B cell (primary cell): ENCODE measurements at regions not wholly inside any gene's neighbourhood (a gene's known extent, or its start where the extent isn't known, plus 50 kb on each side); places are given as distances from the start of the nearest gene placed in this dataset.

Experiments used
- EZH2 ChIP-seq: IDR thresholded peaks from 2 replicates; pipeline ENCODE4 v1.6.1; 2012; ENCODE audit warnings: borderline replicate concordance, low read depth, mild to moderate bottlenecking, moderate library complexity, low read length; ENCODE audit not compliant: insufficient read depth, poor library complexity, severe bottlenecking
- TF ChIP-seq, protein P1 (sequence below): fragments of 200-600 bp; IDR thresholded peaks from one replicate; pipeline ENCODE4 v1.8.0; 2022; ENCODE audit warnings: antibody characterized with exemption, mild to moderate bottlenecking

DNA sequence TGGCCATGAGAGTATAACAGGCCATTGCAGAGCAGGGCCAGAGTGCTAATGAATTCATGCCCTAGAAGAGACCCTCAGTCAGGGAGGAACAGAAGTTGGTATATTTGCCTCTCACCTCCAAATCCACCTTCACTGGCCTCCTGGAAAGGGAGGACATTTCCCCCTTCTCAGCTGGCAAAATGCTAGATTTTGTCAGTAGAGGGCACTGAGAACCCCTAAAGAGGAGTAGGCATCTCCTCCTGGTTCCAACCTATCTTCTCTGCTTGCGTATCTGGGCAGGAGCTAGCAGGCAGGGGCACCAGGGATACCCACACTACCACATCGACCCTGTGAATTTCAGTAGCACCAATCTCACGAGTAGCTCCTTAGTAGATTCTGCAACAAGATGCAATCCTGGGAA lies 79.8 kb upstream of the GHITM start:
- TF ChIP-seq, protein P1, sequence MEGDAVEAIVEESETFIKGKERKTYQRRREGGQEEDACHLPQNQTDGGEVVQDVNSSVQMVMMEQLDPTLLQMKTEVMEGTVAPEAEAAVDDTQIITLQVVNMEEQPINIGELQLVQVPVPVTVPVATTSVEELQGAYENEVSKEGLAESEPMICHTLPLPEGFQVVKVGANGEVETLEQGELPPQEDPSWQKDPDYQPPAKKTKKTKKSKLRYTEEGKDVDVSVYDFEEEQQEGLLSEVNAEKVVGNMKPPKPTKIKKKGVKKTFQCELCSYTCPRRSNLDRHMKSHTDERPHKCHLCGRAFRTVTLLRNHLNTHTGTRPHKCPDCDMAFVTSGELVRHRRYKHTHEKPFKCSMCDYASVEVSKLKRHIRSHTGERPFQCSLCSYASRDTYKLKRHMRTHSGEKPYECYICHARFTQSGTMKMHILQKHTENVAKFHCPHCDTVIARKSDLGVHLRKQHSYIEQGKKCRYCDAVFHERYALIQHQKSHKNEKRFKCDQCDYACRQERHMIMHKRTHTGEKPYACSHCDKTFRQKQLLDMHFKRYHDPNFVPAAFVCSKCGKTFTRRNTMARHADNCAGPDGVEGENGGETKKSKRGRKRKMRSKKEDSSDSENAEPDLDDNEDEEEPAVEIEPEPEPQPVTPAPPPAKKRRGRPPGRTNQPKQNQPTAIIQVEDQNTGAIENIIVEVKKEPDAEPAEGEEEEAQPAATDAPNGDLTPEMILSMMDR = no peak
- TF ChIP-seq EZH2 = no peak
